Suprapubic skin (tissue), 4 donors: ENCODE measurements at regions not wholly inside any gene's neighbourhood (a gene's known extent, or its start where the extent isn't known, plus 50 kb on each side); places are given as distances from the start of the nearest gene placed in this dataset.

Experiments used
- DNase-seq, 2 donors: peaks; one replicate each; pipeline ENCODE4 v3.0.0-alpha.2; 2019; ENCODE audit warnings: low spot score in 2 of 2
- H3K27ac ChIP-seq: fragments of 200-600 bp; sonication (generic); one replicate; pipeline ENCODE4 v1.5.1; 2019
- H3K27me3 ChIP-seq: fragments of 200-600 bp; sonication (generic); one replicate; pipeline ENCODE4 v1.5.1; 2019
- H3K36me3 ChIP-seq: fragments of 200-600 bp; sonication (generic); one replicate; pipeline ENCODE4 v1.5.1; 2019
- H3K4me1 ChIP-seq: fragments of 200-600 bp; sonication (generic); one replicate; pipeline ENCODE4 v1.5.1; 2019
- H3K4me3 ChIP-seq: fragments of 200-600 bp; sonication (generic); one replicate; pipeline ENCODE4 v1.5.1; 2019; ENCODE audit warnings: mild to moderate bottlenecking
- H3K9me3 ChIP-seq: fragments of 200-600 bp; sonication (generic); one replicate; pipeline ENCODE4 v1.5.1; 2019
- CTCF ChIP-seq, 2 donors: fragments of 200-600 bp in 1 of 2; fragments of 450-650 bp in 1 of 2; sonication (generic) in 1 of 2; IDR thresholded peaks; one replicate each; pipeline ENCODE4 v1.5.1; 2016 to 2019; ENCODE audit warnings: antibody characterized with exemption in 2 of 2, mild to moderate bottlenecking in 1 of 2, moderate library complexity in 1 of 2
- EP300 ChIP-seq: sonication (generic); formaldehyde crosslinking; IDR thresholded peaks from one replicate; pipeline ENCODE4 v1.6.1; 2017; ENCODE audit warnings: antibody characterized with exemption
- POLR2A ChIP-seq, 2 donors: fragments of 450-650 bp; IDR thresholded peaks; one replicate each; pipeline ENCODE4 v1.6.1; 2017; ENCODE audit warnings: antibody characterized with exemption in 2 of 2, mild to moderate bottlenecking in 2 of 2, moderate library complexity in 2 of 2
- POLR2AphosphoS5 ChIP-seq, 3 donors: sonication (generic); formaldehyde crosslinking; IDR thresholded peaks; one replicate each; pipeline ENCODE4 v1.6.1; 2017; ENCODE audit warnings: antibody characterized with exemption in 3 of 3
- WGBS: methylation state at CpG from one replicate; pipeline ENCODE4 v1.1.5; 2018; 5-methylcytosine and 5-hydroxymethylcytosine counted together

- H3K27me3 ChIP-seq = no peaks in the 10 kb centered on the region
- WGBS = 43% methylated on average over 1 of the region's 1 CpG
- H3K4me3 ChIP-seq = no peak overlapping the region
- H3K9me3 ChIP-seq = no peaks in the 10 kb centered on the region
- H3K36me3 ChIP-seq = no peaks in the 10 kb centered on the region
- no peaks in the 10 kb centered on the region for H3K4me1 ChIP-seq
- DNase-seq = no peak
- H3K27ac ChIP-seq = no peak overlapping the region
- TF ChIP-seq CTCF (IDR thresholded peaks at IDR 0.05) (no peak), POLR2A (IDR thresholded peaks at IDR 0.05) (no peak), EP300 (no peak), POLR2AphosphoS5 (IDR thresholded peaks at IDR 0.05) (no peak)
These were observed 1166.9 kb downstream of the ZPLD1 start for GRCh38 chr3:103601666-103602065.

- H3K4me1 ChIP-seq = no peaks in the 10 kb centered on the region
- no peaks in the 10 kb centered on the region for H3K9me3 ChIP-seq
- H3K36me3 ChIP-seq = no peaks in the 10 kb centered on the region
- no peaks in the 10 kb centered on the region for H3K27me3 ChIP-seq
- TF ChIP-seq CTCF (IDR thresholded peaks at IDR 0.05) (no peak), POLR2AphosphoS5 (IDR thresholded peaks at IDR 0.05) (no peak)
- H3K4me3 ChIP-seq = no peak overlapping the region
- WGBS = 91% methylated on average over 2 of the region's 2 CpGs
- no peak for DNase-seq
- H3K27ac ChIP-seq = no peak overlapping the region
These were observed 1174.7 kb downstream of the ZPLD1 start for GRCh38 chr3:103609472-103609871.

- Histone ChIP-seq H3K27me3 (no peaks in the 10 kb centered on the region), H3K4me3 (no peak overlapping the region), H3K36me3 (no peaks in the 10 kb centered on the region), H3K4me1 (no peaks in the 10 kb centered on the region), H3K9me3 (no peaks in the 10 kb centered on the region), H3K27ac (no peak overlapping the region)
- TF ChIP-seq POLR2AphosphoS5 (IDR thresholded peaks at IDR 0.05) = no peak
- no peak for TF ChIP-seq POLR2A (IDR thresholded peaks at IDR 0.05)
- no peak for TF ChIP-seq CTCF (IDR thresholded peaks at IDR 0.05)
- TF ChIP-seq EP300 = no peak
- 80% methylated on average over 2 of the region's 2 CpGs for WGBS
- no peak for DNase-seq
These were observed 1178.8 kb downstream of the ZPLD1 start for GRCh38 chr3:103613397-103614156.

- no peaks in the 10 kb centered on the region for H3K9me3 ChIP-seq
- H3K27ac ChIP-seq = no peak overlapping the region
- no peak for DNase-seq
- no peaks in the 10 kb centered on the region for H3K36me3 ChIP-seq
- no peaks in the 10 kb centered on the region for H3K4me1 ChIP-seq
- TF ChIP-seq POLR2A (IDR thresholded peaks at IDR 0.05) = no peak
- TF ChIP-seq CTCF (IDR thresholded peaks at IDR 0.05) = no peak
- no peak for TF ChIP-seq POLR2AphosphoS5 (IDR thresholded peaks at IDR 0.05)
- TF ChIP-seq EP300 = no peak
- no peak overlapping the region for H3K4me3 ChIP-seq
- no peaks in the 10 kb centered on the region for H3K27me3 ChIP-seq
These were observed 1179.9 kb downstream of the ZPLD1 start for GRCh38 chr3:103614719-103615118.

- H3K9me3 ChIP-seq = no peaks in the 10 kb centered on the region
- DNase-seq = no peak
- H3K36me3 ChIP-seq = no peaks in the 10 kb centered on the region
- WGBS = 78% methylated on average over 2 of the region's 2 CpGs
- no peak for TF ChIP-seq EP300
- no peak for TF ChIP-seq POLR2A (IDR thresholded peaks at IDR 0.05)
- TF ChIP-seq CTCF (IDR thresholded peaks at IDR 0.05) = no peak
- no peak for TF ChIP-seq POLR2AphosphoS5 (IDR thresholded peaks at IDR 0.05)
- H3K27ac ChIP-seq = no peak overlapping the region
- no peaks in the 10 kb centered on the region for H3K27me3 ChIP-seq
- no peaks in the 10 kb centered on the region for H3K4me1 ChIP-seq
- H3K4me3 ChIP-seq = no peak overlapping the region
These were observed 1183.1 kb downstream of the ZPLD1 start for GRCh38 chr3:103617961-103618360.
